Activated CD8-positive, alpha-beta memory T cell treated with anti-CD3 and anti-CD28 coated beads, Interleukin-2, amount 50 U/mL, for 24 hours (primary cell): ENCODE measurements at regions not wholly inside any gene's neighbourhood (a gene's known extent, or its start where the extent isn't known, plus 50 kb on each side); places are given as distances from the start of the nearest gene placed in this dataset.
"Not testable (repeated sequence)": the region's sequence is repeated elsewhere in the genome, so short reads cannot be mapped to it uniquely, and the experiment has no call there.

Experiments
- DNase-seq: peaks from one replicate; pipeline ENCODE4 v3.0.0-alpha.2; 2020; ENCODE audit errors: extremely low read depth

DNA sequence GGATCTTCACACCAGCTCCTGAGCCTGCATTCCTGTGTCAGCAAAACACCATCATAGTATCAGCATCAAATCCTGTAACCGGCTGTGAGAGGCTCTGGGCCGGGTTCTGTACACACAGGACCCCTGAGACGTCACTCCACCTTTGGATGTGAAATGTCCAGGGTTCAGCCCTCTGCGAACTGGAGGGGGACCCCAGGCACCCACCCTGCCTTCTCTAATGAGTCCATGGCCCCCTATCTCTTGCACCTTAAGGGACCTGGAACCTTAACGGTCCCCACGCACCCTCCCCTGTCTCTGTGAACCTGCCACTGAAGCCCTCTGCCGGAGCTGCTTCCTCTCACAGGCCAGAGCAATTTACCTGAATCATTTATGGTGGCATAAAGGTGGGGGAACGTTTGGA lies 257.8 kb downstream of the NPHP4 start:
- no peak for DNase-seq

DNA sequence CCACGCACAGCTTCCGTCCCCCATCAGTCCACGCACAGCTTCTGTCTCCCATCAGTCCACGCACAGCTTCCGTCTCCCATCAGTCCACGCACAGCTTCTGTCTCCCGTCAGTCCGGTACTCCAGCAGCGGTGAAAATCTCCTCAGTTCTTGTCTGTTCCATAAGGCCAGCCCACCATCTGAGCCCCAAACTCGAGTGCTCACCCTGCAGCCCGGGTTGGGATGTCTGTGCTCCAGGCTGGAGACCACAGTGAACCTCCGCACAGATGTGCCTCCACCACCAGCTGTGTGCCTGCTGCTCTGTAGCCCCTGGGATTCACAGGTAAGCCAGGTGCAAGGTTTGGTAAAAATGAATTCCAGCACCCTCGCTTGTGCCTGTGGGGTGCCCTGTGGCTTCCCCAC lies 258.6 kb downstream of the NPHP4 start:
- DNase-seq: no peak

DNA sequence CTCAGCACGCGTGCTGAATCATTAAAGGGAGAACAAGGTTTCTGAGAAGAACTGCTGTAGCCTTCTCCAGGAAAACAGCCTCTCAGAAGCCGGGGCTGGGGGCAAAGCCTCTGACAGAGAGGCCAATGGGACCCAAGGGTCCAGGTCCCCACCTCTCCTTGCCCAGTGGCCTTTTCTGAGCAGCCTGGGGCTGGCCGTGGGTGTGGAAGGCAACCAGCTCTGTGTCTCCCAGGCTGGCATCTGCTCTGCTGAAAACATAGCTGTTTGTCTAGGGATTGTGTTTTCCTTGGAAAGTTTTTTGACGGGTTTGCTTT lies 261.2 kb downstream of the NPHP4 start:
- no peak for DNase-seq

GRCh38 chr1:5730272-5731109 lies 261.7 kb downstream of the NPHP4 start:
- DNase-seq: no peak

GRCh38 chr1:5729636-5730145 lies 262.5 kb downstream of the NPHP4 start:
- no peak for DNase-seq

DNA sequence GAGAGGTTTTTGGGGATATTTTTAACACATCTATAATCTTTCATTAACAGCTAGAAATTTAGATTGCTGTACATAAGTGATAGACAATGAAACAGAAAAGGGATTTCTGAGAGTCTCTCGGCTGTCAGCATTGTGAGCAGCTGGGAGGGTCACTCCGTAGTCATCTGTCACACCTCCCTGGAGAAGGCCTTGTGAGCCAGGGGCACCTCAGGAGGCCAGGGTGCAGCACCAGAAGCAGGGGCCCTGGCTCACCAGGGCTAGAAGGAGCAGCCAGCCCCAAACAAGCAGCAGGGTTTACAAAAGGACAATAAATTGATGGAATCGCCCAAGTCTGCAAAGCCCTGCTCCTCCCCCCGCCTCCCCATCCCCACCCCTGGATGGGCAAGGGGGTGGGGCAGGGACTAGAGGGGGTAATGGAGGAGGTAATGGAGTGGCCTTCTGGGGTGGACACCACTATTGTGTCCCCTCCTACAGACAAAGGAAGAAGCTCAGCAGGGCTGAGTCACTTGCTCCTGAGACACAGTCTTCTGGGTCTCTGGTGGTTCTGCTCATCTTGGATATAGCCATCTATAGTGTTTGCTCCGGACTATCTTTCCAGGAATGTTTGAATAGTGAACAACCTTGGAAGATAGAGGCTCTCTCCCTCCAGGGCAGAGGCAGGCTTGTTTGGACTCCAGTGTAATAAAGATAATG lies 263.4 kb downstream of the NPHP4 start:
- DNase-seq: no peak

DNA sequence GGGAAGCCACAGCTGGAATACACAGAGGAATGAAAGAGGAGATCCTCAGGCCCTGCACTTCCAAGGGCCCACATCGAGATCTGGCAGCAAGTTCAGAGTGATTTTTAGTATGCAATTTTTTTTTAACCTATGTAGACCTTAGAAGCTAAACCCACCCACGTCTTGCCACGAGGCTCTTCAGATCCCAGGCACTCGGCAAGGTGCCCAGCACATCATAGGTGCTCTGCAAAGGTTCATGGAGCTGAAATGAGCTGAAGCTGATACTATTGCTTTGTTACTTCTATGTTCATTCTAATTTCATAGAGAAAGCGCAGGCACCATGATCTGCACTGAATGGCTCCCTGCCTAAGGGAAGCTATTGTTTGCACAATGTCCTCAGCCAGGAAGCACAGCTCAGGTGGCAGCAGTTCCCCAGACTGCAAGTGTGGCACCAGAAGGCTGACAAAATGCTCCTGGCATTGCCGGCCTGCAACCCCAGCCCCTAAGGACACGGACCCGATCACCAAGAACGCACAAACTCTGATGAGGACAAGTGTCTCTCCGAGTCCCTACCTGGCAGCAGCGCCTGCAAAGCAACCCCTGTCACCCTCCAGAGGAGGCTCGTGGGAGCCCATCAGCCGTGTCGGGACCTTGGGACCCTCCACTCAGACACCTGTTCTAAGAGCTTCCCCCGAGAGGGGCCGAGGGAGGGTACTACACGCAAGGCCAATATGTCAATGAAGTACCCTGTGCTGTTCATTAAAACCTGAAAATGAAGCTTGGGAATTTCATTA lies 264.2 kb downstream of the NPHP4 start:
- no peak for DNase-seq

- no peak for DNase-seq
Measured at GRCh38 chr1:5727191-5727590, 265.0 kb downstream of the NPHP4 start.

DNA sequence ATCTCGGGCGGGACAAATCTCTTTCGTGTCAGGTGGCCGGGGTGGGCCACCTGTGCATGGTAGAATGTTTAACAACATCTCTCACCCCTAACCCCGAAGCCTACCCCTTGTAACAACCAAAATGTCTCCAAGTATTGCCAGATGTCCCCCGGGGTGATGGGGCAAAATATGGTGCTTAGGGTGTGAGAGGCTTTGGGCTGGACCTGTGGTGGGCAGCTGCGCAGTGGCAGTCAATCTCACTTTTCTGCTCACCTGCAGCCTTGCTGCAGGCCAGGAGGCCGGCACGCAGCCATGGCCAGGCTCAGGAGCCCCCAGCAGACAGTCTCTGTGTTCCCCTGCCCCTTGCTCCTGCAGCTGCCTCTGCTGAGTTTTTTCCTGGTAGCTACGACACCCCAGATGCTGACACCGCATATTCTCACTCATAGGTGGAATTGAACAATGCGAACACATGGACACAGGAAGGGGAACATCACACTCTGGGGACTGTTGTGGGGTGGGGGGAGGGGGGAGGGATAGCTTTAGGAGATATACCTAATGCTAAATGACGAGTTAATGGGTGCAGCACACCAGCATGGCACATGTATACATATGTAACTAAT lies 265.5 kb downstream of the NPHP4 start:
- DNase-seq: not testable (repeated sequence)

- DNase-seq: no peak
Measured at GRCh38 chr1:5725855-5726585, 266.2 kb downstream of the NPHP4 start.

GRCh38 chr1:5725406-5725805 lies 266.8 kb downstream of the NPHP4 start:
- no peak for DNase-seq

GRCh38 chr1:5724847-5725246 lies 267.4 kb downstream of the NPHP4 start:
- DNase-seq: no peak

DNA sequence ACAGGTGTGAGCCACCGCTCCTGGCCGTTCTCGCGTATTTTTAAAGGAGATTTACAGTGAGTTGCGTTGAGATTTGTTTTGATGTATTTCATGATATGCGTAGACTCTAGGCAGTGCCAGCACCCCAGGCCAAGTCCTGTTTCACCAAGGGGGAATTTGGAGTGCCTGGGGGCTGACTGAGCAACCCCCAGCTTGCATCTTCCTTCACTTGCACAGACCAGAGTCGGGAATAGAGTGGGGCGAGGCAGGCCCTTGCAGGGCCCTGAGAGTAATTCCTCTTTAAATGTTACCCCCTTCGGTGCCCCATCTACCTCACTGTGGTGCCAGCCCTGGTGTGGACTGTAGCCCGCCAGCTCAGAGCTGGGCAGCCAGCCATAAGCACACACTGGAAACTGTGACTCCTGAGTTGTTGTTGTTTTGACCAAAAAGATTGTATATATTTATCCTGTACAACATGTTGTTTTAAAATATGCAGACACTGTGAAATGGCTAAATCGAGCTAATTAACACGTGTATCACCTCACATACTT lies 269.5 kb downstream of the NPHP4 start:
- no peak for DNase-seq

DNA sequence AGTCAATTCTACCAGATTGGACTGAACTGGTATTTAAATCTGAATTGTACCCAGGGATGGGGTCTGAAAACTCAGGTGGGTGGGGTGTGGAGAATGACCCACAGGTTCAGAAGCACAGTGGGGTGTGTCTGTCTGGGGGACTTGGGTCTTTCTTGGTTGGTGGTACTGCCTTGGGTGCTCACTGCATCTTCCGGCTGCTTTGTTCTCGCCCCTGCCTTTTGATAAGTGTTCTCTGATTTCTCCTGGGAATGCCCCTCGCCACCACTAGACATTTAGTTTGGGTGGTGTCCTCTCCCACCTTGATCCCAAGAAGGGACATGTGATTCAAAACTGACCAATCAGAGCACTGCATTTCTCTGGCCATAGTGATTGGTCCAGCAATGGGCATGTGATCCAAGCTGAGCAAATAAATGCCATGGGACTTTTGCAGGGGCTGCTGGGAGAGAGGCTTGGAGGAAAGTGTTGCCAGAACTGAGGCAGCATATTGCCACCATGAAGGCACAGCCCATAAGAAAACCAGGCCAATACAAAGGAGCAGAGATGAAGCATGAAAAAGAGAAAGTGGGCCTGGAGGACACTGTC lies 270.5 kb downstream of the NPHP4 start:
- no peak for DNase-seq

GRCh38 chr1:5720936-5721335 lies 271.3 kb downstream of the NPHP4 start:
- no peak for DNase-seq

- DNase-seq: no peak
Measured at GRCh38 chr1:5720484-5720883, 271.7 kb downstream of the NPHP4 start.

GRCh38 chr1:5720045-5720444 lies 272.2 kb downstream of the NPHP4 start:
- no peak for DNase-seq

DNA sequence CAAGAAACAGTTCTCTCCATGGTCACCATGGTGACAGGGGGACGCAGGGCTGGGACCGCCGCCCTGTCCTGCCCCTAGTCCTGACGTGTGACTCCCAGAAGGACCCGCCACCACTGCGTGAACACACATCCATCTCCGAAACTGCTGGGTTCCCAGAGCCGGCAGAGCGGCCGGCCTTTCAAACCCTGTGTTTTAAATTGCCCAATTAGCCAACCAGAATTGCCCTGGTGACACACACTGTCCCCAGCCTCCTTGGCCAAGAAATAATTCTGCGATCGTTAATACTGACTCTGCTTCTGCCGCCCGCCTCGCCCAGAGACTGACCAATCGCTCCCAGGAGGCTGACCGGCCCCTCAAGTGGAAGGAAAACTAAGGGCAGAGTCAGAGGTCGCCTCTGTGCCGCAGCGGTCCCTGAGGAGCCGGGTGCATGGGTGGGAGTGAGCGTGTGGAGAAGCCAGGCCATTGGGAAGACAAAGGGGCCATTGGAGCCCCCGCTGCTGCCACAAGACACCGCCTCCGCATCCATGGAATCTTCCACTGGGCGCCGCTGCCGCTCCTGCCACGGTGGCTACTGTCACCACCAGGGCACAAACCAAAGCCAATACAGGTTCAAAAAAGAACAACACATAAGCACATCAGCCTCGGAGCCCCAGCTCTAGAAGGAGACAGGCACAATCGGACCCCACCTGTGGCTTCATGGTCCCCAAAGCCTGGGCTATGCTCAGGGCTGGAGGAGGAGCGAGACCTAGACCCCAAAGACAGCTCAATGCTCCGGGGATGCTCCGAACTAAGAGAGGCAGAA lies 273.2 kb downstream of the NPHP4 start:
- no peak for DNase-seq

- no peak for DNase-seq
Measured at GRCh38 chr1:5717031-5717682, 275.1 kb downstream of the NPHP4 start.
